ENCODE measurements at regions not wholly inside any gene's neighbourhood (a gene's known extent, or its start where the extent isn't known, plus 50 kb on each side); places are given as distances from the start of the nearest gene placed in this dataset.

GRCh38 chr18:38353149-38353548 is 787.6 kb upstream of the CELF4 start:
- no peak for TF ChIP-seq POLR2A (IDR thresholded peaks at IDR 0.05)
- TF ChIP-seq POLR2AphosphoS5 (IDR thresholded peaks at IDR 0.05) = no peak
- no peak for TF ChIP-seq CTCF (IDR thresholded peaks at IDR 0.05)
- no peak for TF ChIP-seq EP300 (IDR thresholded peaks at IDR 0.05)
